UCSD-AML1 (cell line): ENCODE measurements at regions not wholly inside any gene's neighbourhood (a gene's known extent, or its start where the extent isn't known, plus 50 kb on each side); places are given as distances from the start of the nearest gene placed in this dataset.

Source experiments
- DNase-seq: peaks from one replicate; lab custom pipeline; 2025; ENCODE audit not compliant: unreplicated experiment; lab: John Stamatoyannopoulos, UW

DNA sequence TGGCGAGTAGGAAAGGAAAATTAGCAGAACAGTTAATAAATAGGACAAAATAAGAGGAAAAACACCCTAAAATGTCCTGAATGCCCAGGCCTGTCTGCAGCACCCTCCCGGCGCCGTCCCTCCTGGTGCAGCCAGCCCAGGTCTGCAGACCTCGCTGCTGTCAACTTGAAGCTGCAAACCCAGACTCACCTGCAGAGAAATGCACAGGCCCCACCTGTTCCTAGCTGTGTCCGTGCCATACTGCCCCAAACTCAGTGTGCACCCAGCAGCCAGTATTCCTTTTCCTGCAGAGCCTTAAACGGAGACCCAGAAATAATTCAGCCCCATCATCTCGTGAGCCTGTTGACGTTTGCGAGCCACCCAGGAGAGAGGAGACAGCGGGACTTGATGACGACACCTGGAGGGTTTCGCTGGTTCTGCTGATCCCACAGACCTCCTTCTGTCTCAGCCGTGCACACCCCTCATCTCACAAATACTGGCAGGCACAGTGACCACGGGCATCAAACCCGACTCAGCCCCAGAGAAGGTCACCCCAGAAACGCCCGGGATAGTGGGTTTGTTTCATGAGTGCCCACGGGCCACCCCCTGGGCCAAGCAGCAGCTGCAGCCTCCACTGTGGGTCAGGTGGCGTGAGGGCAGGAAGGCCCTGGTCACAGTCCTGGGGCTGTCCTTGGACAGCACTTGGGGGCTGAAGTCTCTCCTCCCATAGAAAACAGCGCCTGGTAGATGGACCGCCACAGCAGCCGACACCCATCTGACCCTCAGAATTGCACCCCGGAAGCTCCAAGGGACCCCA, 239.5 kb upstream of the SALL3 start:
- DNase-seq = no peak

- no peak for DNase-seq
Observed at GRCh38 chr18:78740876-78741275, 238.7 kb upstream of the SALL3 start.

GRCh38 chr18:78741381-78742217, 238.0 kb upstream of the SALL3 start:
- no peak for DNase-seq

GRCh38 chr18:78742218-78742745, 237.3 kb upstream of the SALL3 start:
- no peak for DNase-seq

- DNase-seq = no peak
Observed at GRCh38 chr18:78743078-78743477, 236.5 kb upstream of the SALL3 start.

DNA sequence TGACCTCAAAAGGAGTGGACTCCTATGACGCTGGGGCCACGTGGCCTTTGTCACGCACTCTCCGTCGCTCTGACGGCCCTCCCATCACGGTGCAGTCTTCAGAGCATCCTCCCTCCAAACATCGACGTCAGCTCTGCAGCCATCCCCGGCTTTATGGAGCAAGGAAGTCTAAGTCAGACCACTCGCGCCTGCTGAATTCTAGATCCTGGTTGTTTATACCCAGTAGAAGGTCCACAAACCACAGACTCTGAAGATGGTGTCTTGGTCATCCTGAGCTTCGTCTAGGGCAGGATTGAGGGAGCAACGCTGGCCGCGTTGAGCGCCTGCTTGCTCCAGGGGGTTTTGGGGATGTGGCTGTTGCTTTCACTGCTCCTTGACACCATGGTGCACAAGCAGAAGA, 228.0 kb upstream of the SALL3 start:
- DNase-seq = no peak

DNA sequence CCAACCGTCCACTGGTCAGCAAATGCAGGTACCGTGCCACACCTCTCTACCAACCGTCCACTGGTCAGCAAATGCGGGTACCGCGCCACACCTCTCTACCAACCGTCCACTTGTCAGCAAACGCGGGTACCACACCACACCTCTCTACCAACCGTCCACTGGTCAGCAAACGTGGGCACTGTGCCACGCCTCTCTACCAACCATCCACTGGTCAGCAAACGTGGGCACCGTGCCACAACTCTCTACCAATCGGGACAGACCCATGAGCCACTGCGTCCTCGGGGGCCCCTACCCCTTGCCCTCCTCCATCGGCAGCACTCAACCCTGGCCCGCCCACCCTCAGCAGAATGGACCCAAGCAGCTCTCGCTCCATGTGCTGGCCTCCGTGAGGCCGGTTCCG, 226.4 kb upstream of the SALL3 start:
- no peak for DNase-seq

DNA sequence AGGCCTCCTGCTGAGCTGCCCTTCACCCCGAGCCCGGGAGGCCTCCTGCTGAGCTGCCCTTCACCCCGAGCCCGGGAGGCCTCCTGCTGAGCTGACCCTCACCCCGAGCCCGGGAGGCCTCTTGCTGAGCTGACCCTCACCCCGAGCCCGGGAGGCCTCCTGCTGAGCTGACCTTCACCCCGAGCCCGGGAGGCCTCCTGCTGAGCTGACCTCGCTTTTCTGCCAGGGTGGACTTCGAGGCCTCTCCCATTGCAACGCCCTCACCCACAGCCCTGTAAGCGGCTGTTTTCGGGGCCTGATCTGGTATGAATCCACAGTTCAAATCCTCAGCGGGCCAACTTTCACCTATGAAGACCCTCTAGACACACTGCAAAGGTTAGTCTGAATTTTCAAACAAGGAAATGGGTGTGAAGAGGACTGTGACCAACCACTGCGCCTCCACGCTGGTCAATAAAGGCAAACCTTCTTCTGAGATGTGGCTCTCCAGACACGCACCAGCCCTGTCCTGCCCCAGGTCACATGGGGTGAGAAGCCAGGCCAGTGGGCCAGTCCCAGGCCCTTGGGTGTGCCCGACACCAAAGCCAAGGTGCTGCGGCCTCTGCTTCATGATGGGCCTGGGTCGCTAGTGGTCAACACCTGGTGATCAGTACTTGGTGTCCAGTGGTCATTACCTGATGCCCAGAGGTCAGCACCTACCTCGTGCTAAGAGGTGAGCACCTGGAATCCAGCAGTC, 225.1 kb upstream of the SALL3 start:
- DNase-seq = no peak

DNA sequence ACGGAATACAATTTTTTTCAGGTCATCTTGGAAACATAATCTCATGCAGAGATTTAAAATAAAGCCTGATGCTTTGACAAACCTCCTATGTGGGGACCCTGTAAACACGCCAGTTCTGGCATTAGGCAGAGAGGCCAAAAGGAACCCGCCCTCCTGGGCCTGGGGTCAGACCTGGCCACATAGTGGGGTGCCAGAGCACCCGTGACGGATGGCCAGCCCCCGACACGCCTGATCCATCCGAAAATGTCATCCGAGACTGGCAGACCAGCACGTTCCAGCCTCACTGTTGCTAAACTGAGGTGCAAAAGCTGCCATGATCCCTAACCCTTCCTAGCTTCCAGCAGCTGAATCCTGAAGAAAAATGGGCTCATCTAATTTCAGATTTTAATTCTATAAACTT, 222.6 kb upstream of the SALL3 start:
- DNase-seq = no peak

- no peak for DNase-seq
Observed at GRCh38 chr18:78758496-78758895, 221.1 kb upstream of the SALL3 start.

GRCh38 chr18:78762753-78763152, 216.9 kb upstream of the SALL3 start:
- DNase-seq = no peak

DNA sequence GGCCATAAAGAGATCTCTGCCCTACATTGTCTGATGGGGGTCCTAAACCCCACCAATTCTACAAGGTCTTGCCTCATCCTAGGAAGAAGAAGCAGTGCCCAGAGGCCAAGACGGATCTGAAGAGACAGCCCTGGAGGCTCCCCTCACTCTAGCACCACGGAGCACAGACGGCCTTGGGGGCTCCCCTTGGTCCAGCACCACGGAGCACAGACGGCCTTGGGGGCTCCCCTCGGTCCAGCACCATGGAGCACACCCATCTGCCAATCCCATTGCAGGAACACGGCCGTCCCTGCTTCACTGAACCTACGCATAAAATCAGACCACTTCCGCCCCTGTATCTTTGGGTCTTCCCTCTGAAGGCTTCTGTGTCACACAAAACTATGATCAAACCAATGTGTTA, 215.1 kb upstream of the SALL3 start:
- DNase-seq = no peak

- no peak for DNase-seq
Observed at GRCh38 chr18:78765142-78765541, 214.5 kb upstream of the SALL3 start.

- DNase-seq = no peak
Observed at GRCh38 chr18:78765637-78766281, 213.9 kb upstream of the SALL3 start.

DNA sequence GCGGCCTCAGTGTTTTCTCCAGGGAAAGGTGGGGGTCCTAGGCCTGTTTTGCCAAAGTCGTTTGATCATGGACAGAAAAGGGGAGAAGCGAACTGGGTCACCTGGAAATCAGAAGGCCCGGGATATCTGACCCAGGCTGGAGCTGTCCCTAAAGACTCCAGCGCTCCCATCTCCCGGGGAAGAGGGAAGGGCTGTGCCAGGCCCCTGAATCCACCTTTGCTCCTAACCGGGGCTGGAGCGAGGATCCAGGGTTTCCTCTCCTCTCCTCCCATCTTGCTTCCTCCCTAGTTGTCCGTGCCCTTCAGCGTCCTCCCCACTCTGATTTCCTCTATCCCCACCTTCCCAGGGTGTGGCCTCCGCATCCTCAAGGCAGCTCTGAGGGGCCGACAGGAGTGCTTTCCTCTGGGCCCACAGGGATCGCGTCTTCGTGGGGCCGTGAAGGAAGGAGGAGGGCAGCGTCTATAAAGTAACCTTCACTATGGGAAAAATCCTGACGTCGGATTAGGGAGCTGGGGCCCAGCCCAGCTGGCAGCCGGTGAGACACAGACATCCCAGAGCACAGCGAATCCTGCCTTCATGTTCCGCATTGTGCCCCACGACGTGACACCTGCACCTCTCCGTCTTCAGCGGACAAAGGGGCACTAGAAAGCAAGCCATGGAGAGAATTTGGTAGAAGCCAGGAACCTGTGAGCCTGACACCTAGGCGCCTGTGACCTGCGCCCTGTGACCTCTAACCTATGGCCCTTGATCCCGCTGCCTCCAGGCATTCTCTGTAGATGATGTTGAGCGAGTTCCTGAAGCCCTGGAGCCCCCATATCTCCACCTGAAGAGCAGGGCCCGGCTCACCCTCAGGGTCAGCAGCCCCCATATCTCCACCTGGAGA, 212.7 kb upstream of the SALL3 start:
- no peak for DNase-seq

DNA sequence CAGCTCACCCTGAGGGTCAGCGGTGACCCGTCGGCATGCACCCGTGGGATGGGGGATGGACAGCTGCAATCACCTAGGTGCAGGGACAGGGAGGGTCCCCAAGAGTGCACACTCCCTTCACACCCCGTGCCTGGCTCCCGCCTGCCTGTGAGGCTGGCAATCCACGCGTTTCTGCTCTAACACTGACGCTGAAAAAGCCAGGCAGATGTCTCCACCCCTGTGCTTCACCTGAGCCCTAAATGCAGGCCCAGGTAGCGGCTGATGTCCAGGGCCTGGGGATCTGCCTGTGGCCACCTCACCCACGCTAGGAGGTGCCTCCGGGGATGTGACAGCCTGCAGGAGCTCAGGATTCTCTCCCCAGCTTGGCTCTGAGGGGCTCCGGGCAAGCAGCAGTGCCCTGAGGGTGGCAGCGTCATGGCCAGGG, 212.0 kb upstream of the SALL3 start:
- DNase-seq = no peak

DNA sequence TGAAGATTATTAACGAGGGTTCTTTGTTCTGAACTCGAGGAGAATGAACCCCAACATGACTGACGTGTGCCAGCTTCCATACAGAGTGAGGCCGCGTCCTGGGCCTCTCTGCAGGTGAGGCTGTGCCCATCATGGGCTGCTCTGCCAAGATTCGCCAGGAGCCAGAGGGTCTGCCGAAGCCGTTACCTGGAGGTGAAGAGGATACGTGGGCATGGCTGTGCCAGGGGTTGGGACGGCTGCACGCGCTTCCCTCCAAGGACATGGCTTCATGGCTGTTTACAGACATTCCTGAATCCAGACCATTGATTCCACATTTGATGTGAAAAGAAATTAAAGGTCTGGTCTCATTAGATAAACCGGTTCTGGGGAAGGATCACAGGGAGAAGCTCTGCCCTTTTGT, 211.4 kb upstream of the SALL3 start:
- DNase-seq = no peak

- no peak for DNase-seq
Observed at GRCh38 chr18:78768656-78769501, 210.7 kb upstream of the SALL3 start.

DNA sequence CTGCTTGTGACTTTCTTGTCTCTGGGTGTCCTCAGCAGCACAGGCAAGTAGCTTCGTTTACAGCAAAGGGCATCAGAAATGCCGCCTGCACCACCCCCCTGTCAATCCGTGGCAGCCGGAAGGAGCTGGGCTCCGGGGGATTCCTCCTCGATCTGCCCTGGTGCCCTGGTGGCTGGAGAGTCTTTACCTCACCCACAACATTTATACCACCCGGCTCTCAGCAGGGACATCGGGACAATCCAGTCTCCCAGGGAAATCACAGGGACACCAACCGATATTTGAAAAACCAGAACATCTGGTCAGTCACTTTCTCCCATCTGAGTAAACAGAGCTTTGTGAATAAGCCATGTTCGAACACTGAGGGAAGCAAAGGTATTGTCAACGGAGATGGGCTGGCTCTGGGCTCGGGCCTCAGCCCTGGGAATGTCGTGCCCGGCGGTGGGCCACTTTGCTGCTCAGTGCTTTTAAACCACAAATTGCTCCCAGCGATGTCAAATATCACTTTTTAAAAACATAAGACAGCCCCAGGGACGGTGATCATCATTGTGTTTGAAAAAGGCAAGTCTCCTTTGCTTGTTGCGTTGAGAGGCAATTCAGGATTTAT, 210.0 kb upstream of the SALL3 start:
- DNase-seq = no peak
